GM12878 (cell line): ENCODE measurements at regions not wholly inside any gene's neighbourhood (a gene's known extent, or its start where the extent isn't known, plus 50 kb on each side); places are given as distances from the start of the nearest gene placed in this dataset.

Source experiments
- ATF3 ChIP-seq: IDR thresholded peaks from 2 replicates; pipeline ENCODE4 v1.6.1; 2011; ENCODE audit warnings: low read depth, mild to moderate bottlenecking, low read length, moderate library complexity, borderline replicate concordance; ENCODE audit errors: extremely low read depth
- BRCA1 ChIP-seq: IDR thresholded peaks from 2 replicates; pipeline ENCODE4 v1.6.1; 2011; ENCODE audit warnings: low read depth, low read length, improper control_type of control experiment
- CTCF ChIP-seq, 3 experiments: IDR thresholded peaks in 2 of 3; conservative IDR thresholded peaks in 1 of 3; 2 replicates each; pipeline ENCODE4 v1.5.1; 2011; ENCODE audit warnings: low read depth in 3 of 3, low read length in 3 of 3, mild to moderate bottlenecking in 3 of 3, control low read depth in 2 of 3, moderate library complexity in 2 of 3, inconsistent platforms in 1 of 3, mixed read lengths in 1 of 3; ENCODE audit not compliant: control insufficient read depth in 2 of 3, insufficient read depth in 1 of 3; ENCODE audit errors: extremely low read depth in 1 of 3
- EP300 ChIP-seq, 2 experiments: fragments of 150-350 bp in 1 of 2; IDR thresholded peaks; 2 replicates each; pipeline ENCODE4 v1.6.1; 2011 to 2012; ENCODE audit warnings: low read depth in 2 of 2, low read length in 2 of 2, borderline replicate concordance in 1 of 2, improper control_type of control experiment in 1 of 2, inconsistent platforms in 1 of 2; ENCODE audit not compliant: control insufficient read depth in 1 of 2
- HDGF ChIP-seq: fragments of 450-650 bp; IDR thresholded peaks from 2 replicates; pipeline ENCODE4 v1.6.1; 2016; ENCODE audit warnings: antibody characterized with exemption
- KDM1A ChIP-seq: fragments of 200-600 bp; sonication (generic); IDR thresholded peaks from 2 replicates; pipeline ENCODE4 v1.6.1; 2016; ENCODE audit warnings: borderline replicate concordance
- POLR2AphosphoS5 ChIP-seq: IDR thresholded peaks from 2 replicates; pipeline ENCODE4 v1.6.1; 2011; ENCODE audit warnings: mild to moderate bottlenecking, low read length, inconsistent platforms
- RB1 ChIP-seq: fragments of 450-650 bp; formaldehyde crosslinking; IDR thresholded peaks from 2 replicates; pipeline ENCODE4 v1.6.1; 2017; ENCODE audit warnings: mild to moderate bottlenecking, borderline replicate concordance
- SUPT20H ChIP-seq: IDR thresholded peaks from 2 replicates; pipeline ENCODE4 v1.6.1; 2011; ENCODE audit warnings: low read depth, mild to moderate bottlenecking, low read length, moderate library complexity, borderline replicate concordance; ENCODE audit not compliant: control insufficient read depth

GRCh38 chr6:76490456-76490855 is 418.0 kb upstream of the IMPG1 start:
- TF ChIP-seq CTCF (IDR thresholded peaks at IDR 0.05 in 2 of 3, conservative IDR thresholded peaks at IDR 0.05 in 1 of 3; ENCODE audit: control insufficient read depth in 2 of 3, extremely low read depth in 1 of 3, insufficient read depth in 1 of 3, low read depth in 3 of 3, low read length in 3 of 3) (no peak), KDM1A (no peak), ATF3 (no peak), SUPT20H (no peak), HDGF (no peak), POLR2AphosphoS5 (no peak), EP300 (IDR thresholded peaks at IDR 0.05; ENCODE audit: borderline replicate concordance in 1 of 2, control insufficient read depth in 1 of 2, low read depth in 2 of 2, low read length in 2 of 2) (no peak), RB1 (no peak), BRCA1 (no peak)
